HepG2 (cell line): ENCODE measurements at regions not wholly inside any gene's neighbourhood (a gene's known extent, or its start where the extent isn't known, plus 50 kb on each side); places are given as distances from the start of the nearest gene placed in this dataset.
"Not testable (repeated sequence)": the region's sequence is repeated elsewhere in the genome, so short reads cannot be mapped to it uniquely, and the experiment has no call there.

ENCODE experiments used
- CTCF ChIP-seq: sonication (generic); formaldehyde crosslinking; IDR thresholded peaks from 2 replicates; pipeline ENCODE4 v1.5.0; 2020; ENCODE audit warnings: mild to moderate bottlenecking, missing genetic modification reagents, moderate library complexity
- ESRRA ChIP-seq: sonication (generic); formaldehyde crosslinking; IDR thresholded peaks from 2 replicates; pipeline ENCODE4 v1.5.1; 2020; ENCODE audit warnings: mild to moderate bottlenecking, low read depth, missing genetic modification reagents
- MAFG ChIP-seq: sonication (generic); formaldehyde crosslinking; IDR thresholded peaks from 2 replicates; pipeline ENCODE4 v1.5.1; 2020; ENCODE audit warnings: mild to moderate bottlenecking, missing genetic modification reagents
- MXI1 ChIP-seq: IDR thresholded peaks from 3 replicates; pipeline ENCODE4 v1.6.1; 2012; ENCODE audit warnings: low read depth, low read length, inconsistent platforms, borderline replicate concordance
- NFE2L1 ChIP-seq: sonication (generic); formaldehyde crosslinking; IDR thresholded peaks from 2 replicates; pipeline ENCODE4 v1.4.0; 2020; ENCODE audit warnings: missing genetic modification reagents, mild to moderate bottlenecking, borderline replicate concordance
- NKX3-1 ChIP-seq: sonication (generic); formaldehyde crosslinking; IDR thresholded peaks from 2 replicates; pipeline ENCODE4 v1.5.0; 2020; ENCODE audit warnings: missing genetic modification reagents
- POLR2A ChIP-seq, 2 experiments: IDR thresholded peaks; 2 replicates each; pipeline ENCODE4 v1.6.1; 2011; ENCODE audit warnings: low read depth in 2 of 2, low read length in 2 of 2, mild to moderate bottlenecking in 1 of 2, moderate library complexity in 1 of 2; ENCODE audit not compliant: insufficient read depth in 1 of 2
- POLR2AphosphoS5 ChIP-seq: IDR thresholded peaks from 2 replicates; pipeline ENCODE4 v1.6.1; 2012; ENCODE audit warnings: low read depth, low read length
- SKIL ChIP-seq: sonication (generic); formaldehyde crosslinking; IDR thresholded peaks from 2 replicates; pipeline ENCODE4 v1.8.0; 2022; ENCODE audit warnings: missing genetic modification reagents, mild to moderate bottlenecking, moderate library complexity, borderline replicate concordance
- ZBTB46 ChIP-seq: sonication (generic); formaldehyde crosslinking; IDR thresholded peaks from 2 replicates; pipeline ENCODE4 v1.4.0; 2020; ENCODE audit warnings: mild to moderate bottlenecking, missing genetic modification reagents, borderline replicate concordance
- ZBTB8A ChIP-seq: sonication (generic); formaldehyde crosslinking; IDR thresholded peaks from 2 replicates; pipeline ENCODE4 v1.4.0; 2020; ENCODE audit warnings: mild to moderate bottlenecking, low read depth, missing genetic modification reagents, borderline replicate concordance
- ZNF501 ChIP-seq: sonication (generic); formaldehyde crosslinking; IDR thresholded peaks from 2 replicates; pipeline ENCODE4 v1.5.1; 2020; ENCODE audit warnings: mild to moderate bottlenecking, moderate library complexity, missing genetic modification reagents
- ZNF569 ChIP-seq: sonication (generic); formaldehyde crosslinking; IDR thresholded peaks from 2 replicates; pipeline ENCODE4 v1.5.0; 2020; ENCODE audit warnings: mild to moderate bottlenecking, missing genetic modification reagents, moderate library complexity, borderline replicate concordance

- not testable (repeated sequence) for TF ChIP-seq ZBTB46 (CRISPR knock-in tag); ZNF569; POLR2AphosphoS5; MXI1; ZNF501 (CRISPR knock-in tag); CTCF (CRISPR knock-in tag); POLR2A (IDR thresholded peaks at IDR 0.05; ENCODE audit: insufficient read depth in 1 of 2, low read depth in 2 of 2, low read length in 2 of 2); NKX3-1 (CRISPR knock-in tag); MAFG (CRISPR knock-in tag); ESRRA; ZBTB8A; NFE2L1 (CRISPR knock-in tag); SKIL
Measured at GRCh38 chr21:10451274-10451673, 70.1 kb upstream of the TPTE start.
